ENCODE measurements at regions not wholly inside any gene's neighbourhood (a gene's known extent, or its start where the extent isn't known, plus 50 kb on each side); places are given as distances from the start of the nearest gene placed in this dataset.
A peak's percentile ranks its signal among the peaks of the same experiment; 100 is the strongest.

GRCh38 chr1:87707411-87707810, 378.7 kb downstream of the LMO4 start:
- peaks cover 60% of the 10 kb centered on the region for H3K4me1 Mint-ChIP-seq (ENCODE audit: low read depth, unreplicated experiment)
- H3K27ac Mint-ChIP-seq (ENCODE audit: unreplicated experiment) = no peak overlapping the region
- H3K36me3 Mint-ChIP-seq (ENCODE audit: insufficient read depth, unreplicated experiment) = no peaks in the 10 kb centered on the region

GRCh38 chr1:87712261-87713010, 383.8 kb downstream of the LMO4 start:
- intact Hi-C loops (cut with micrococcal nuclease; ENCODE audit: unreplicated experiment) = no loop called here
- CTCF ChIA-PET = no interaction called here
- Mint-ChIP-seq H3K27ac (ENCODE audit: unreplicated experiment) (no peak overlapping the region), H3K36me3 (ENCODE audit: insufficient read depth, unreplicated experiment) (no peaks in the 10 kb centered on the region), H3K9me3 (ENCODE audit: low read depth, unreplicated experiment) (peaks cover 2% of the 10 kb centered on the region), H3K27me3 (ENCODE audit: unreplicated experiment) (no peaks in the 10 kb centered on the region), H3K4me1 (ENCODE audit: low read depth, unreplicated experiment) (peaks cover 57% of the 10 kb centered on the region), H3K4me3 (ENCODE audit: low read depth, unreplicated experiment) (no peak overlapping the region)
- no TSS peak for BruUV-seq (replicated peaks)
- DNase-seq = no peak
- TF ChIP-seq CTCF (IDR thresholded peaks at IDR 0.05; ENCODE audit: unreplicated experiment) = no peak

More at GRCh38 chr1:87707411-87707810, 378.7 kb downstream of the LMO4 start:
- no peaks in the 10 kb centered on the region for H3K9me3 Mint-ChIP-seq (ENCODE audit: low read depth, unreplicated experiment)
- no peaks in the 10 kb centered on the region for H3K27me3 Mint-ChIP-seq (ENCODE audit: unreplicated experiment)
- intact Hi-C loops (cut with micrococcal nuclease; ENCODE audit: unreplicated experiment) = no loop called here
- CTCF ChIA-PET = no interaction called here
- TF ChIP-seq CTCF (IDR thresholded peaks at IDR 0.05; ENCODE audit: unreplicated experiment) = no peak
- no peak for DNase-seq
- peak overlapping the region; percentile 17 for H3K4me3 Mint-ChIP-seq (ENCODE audit: low read depth, unreplicated experiment)
- BruUV-seq (replicated peaks) = no TSS peak

GRCh38 chr1:87714278-87714677, 385.6 kb downstream of the LMO4 start:
- intact Hi-C loops (cut with micrococcal nuclease; ENCODE audit: unreplicated experiment) = no loop called here
- Mint-ChIP-seq H3K27me3 (ENCODE audit: unreplicated experiment) (no peaks in the 10 kb centered on the region), H3K4me1 (ENCODE audit: low read depth, unreplicated experiment) (peaks cover 51% of the 10 kb centered on the region), H3K27ac (ENCODE audit: unreplicated experiment) (no peak overlapping the region), H3K9me3 (ENCODE audit: low read depth, unreplicated experiment) (peaks cover 2% of the 10 kb centered on the region), H3K4me3 (ENCODE audit: low read depth, unreplicated experiment) (no peak overlapping the region), H3K36me3 (ENCODE audit: insufficient read depth, unreplicated experiment) (no peaks in the 10 kb centered on the region)
- DNase-seq = no peak
- CTCF ChIA-PET = no interaction called here
- BruUV-seq (replicated peaks) = no TSS peak
- TF ChIP-seq CTCF (IDR thresholded peaks at IDR 0.05; ENCODE audit: unreplicated experiment) = no peak

GRCh38 chr1:87715052-87715451, 386.4 kb downstream of the LMO4 start:
- H3K9me3 Mint-ChIP-seq (ENCODE audit: low read depth, unreplicated experiment) = peaks cover 2% of the 10 kb centered on the region
- H3K27ac Mint-ChIP-seq (ENCODE audit: unreplicated experiment) = no peak overlapping the region
- intact Hi-C loops (cut with micrococcal nuclease; ENCODE audit: unreplicated experiment) = no loop called here
- peaks cover 51% of the 10 kb centered on the region for H3K4me1 Mint-ChIP-seq (ENCODE audit: low read depth, unreplicated experiment)
- no peak overlapping the region for H3K4me3 Mint-ChIP-seq (ENCODE audit: low read depth, unreplicated experiment)
- H3K36me3 Mint-ChIP-seq (ENCODE audit: insufficient read depth, unreplicated experiment) = no peaks in the 10 kb centered on the region
- H3K27me3 Mint-ChIP-seq (ENCODE audit: unreplicated experiment) = no peaks in the 10 kb centered on the region
- TF ChIP-seq CTCF (IDR thresholded peaks at IDR 0.05; ENCODE audit: unreplicated experiment) = no peak
- CTCF ChIA-PET = no interaction called here
- no TSS peak for BruUV-seq (replicated peaks)
- no peak for DNase-seq
